WTC11 (cell line): ENCODE measurements at regions not wholly inside any gene's neighbourhood (a gene's known extent, or its start where the extent isn't known, plus 50 kb on each side); places are given as distances from the start of the nearest gene placed in this dataset.
A peak's percentile ranks its signal among the peaks of the same experiment; 100 is the strongest.

Experiments used
- ATAC-seq: fragments of 200-7000 bp; cut with Tn5 transposase; 2 replicates; pipeline ENCODE4 v1.10.0; 2021; ENCODE audit warnings: mild to moderate bottlenecking, moderate library complexity
- CTCF ChIA-PET: fragments of 300-600 bp; sonication (Branson Sonifier 250); formaldehyde crosslinking; loops from one replicate; lab custom pipeline; 2021; ENCODE audit warnings: antibody characterized with exemption; lab: Charles Lee
- POLR2A ChIA-PET: fragments of 350-600 bp; sonication (Branson Sonifier 250); formaldehyde crosslinking; loops from one replicate; lab custom pipeline; 2021; ENCODE audit warnings: antibody characterized with exemption; lab: Charles Lee
- DNase-seq: peaks from one replicate; pipeline ENCODE4 v3.0.0; 2021; ENCODE audit warnings: low spot score
- H3K27ac Mint-ChIP-seq: 2 replicates; pipeline ENCODE4 v1.8.0; 2021; ENCODE audit warnings: mixed read lengths
- H3K27me3 Mint-ChIP-seq: 2 replicates; pipeline ENCODE4 v1.8.0; 2021; ENCODE audit warnings: low read depth, mild to moderate bottlenecking, moderate library complexity, mixed read lengths
- H3K36me3 Mint-ChIP-seq: 2 replicates; pipeline ENCODE4 v1.8.0; 2021; ENCODE audit warnings: mixed read lengths
- H3K4me1 Mint-ChIP-seq: 2 replicates; pipeline ENCODE4 v1.8.0; 2022; ENCODE audit warnings: mixed read lengths
- H3K4me3 Mint-ChIP-seq: 2 replicates; pipeline ENCODE4 v1.8.0; 2021; ENCODE audit warnings: mild to moderate bottlenecking, moderate library complexity, mixed read lengths
- H3K9me3 Mint-ChIP-seq: 2 replicates; pipeline ENCODE4 v1.8.0; 2021; ENCODE audit warnings: mixed read lengths
- CTCF ChIP-seq: fragments of 200-600 bp; IDR thresholded peaks from 2 replicates; pipeline ENCODE4 v1.8.0; 2022; ENCODE audit warnings: antibody characterized with exemption
- FOXK1 ChIP-seq: sonication (generic); formaldehyde crosslinking; IDR thresholded peaks from 2 replicates; pipeline ENCODE4 v1.8.0; 2022; ENCODE audit warnings: mild to moderate bottlenecking, moderate library complexity, missing genetic modification reagents
- HMGA2 ChIP-seq: fragments of 250-450 bp; sonication (Bioruptor Pico); IDR thresholded peaks from 2 replicates; pipeline ENCODE4 v1.4.0; 2021; ENCODE audit warnings: mild to moderate bottlenecking, moderate library complexity
- TP53 ChIP-seq: sonication (generic); formaldehyde crosslinking; IDR thresholded peaks from 2 replicates; pipeline ENCODE4 v1.8.1; 2023; ENCODE audit warnings: mild to moderate bottlenecking, missing genetic modification reagents
- ZNF396 ChIP-seq: fragments of 250-450 bp; sonication (Bioruptor Pico); IDR thresholded peaks from 2 replicates; pipeline ENCODE4 v1.8.0; 2021; ENCODE audit warnings: mild to moderate bottlenecking, moderate library complexity, borderline replicate concordance

GRCh38 chr14:21725250-21725649 lies 51.6 kb upstream of the OR4E1 start:
- ChIA-PET CTCF (interaction anchor here (0.7 to 5.2 kb wide), 2 partner anchors 13 to 208 kb away, joined by 4 to 74 read pairs; no protein-coding TSS in a partner anchor), POLR2A (no interaction called here)
- Mint-ChIP-seq H3K4me1 (peaks cover 16% of the 10 kb centered on the region), H3K27ac (no peak overlapping the region), H3K36me3 (no peaks in the 10 kb centered on the region), H3K9me3 (no peaks in the 10 kb centered on the region), H3K4me3 (no peak overlapping the region), H3K27me3 (peaks cover 14% of the 10 kb centered on the region)
- DNase-seq (no peak), ATAC-seq (no peak)
- no peak for TF ChIP-seq ZNF396 (CRISPR knock-in tag)

- no peak for TF ChIP-seq HMGA2 (CRISPR knock-in tag)
- no peak for TF ChIP-seq FOXK1
- TF ChIP-seq, all 79 proteins: peak for 0
- no peak for DNase-seq
- ATAC-seq: no peak
- H3K4me1 Mint-ChIP-seq: peaks cover 7% of the 10 kb centered on the region
- no peaks in the 10 kb centered on the region for H3K9me3 Mint-ChIP-seq
- POLR2A ChIA-PET: interaction anchor here (0.6 to 1.0 kb wide), 2 partner anchors 75 to 198 kb away, joined by 3 to 4 read pairs; partner anchors contain the start of gene SALL2
- no peaks in the 10 kb centered on the region for H3K36me3 Mint-ChIP-seq
- H3K4me3 Mint-ChIP-seq: no peak overlapping the region
- H3K27ac Mint-ChIP-seq: no peak overlapping the region
- CTCF ChIA-PET: interaction anchor here (0.5 to 5.2 kb wide), 79 partner anchors 8 to 1519 kb away, joined by 3 to 74 read pairs (median 4); partner anchors contain the start of genes CHD8 and OR10G3
- peaks cover 14% of the 10 kb centered on the region for H3K27me3 Mint-ChIP-seq
Measured at GRCh38 chr14:21724090-21724973, 50.7 kb upstream of the OR4E1 start.

GRCh38 chr14:21723431-21724045 lies 49.9 kb upstream of the OR4E1 start:
- no peak overlapping the region for H3K27ac Mint-ChIP-seq
- peak; percentile 100 for ATAC-seq
- TF ChIP-seq CTCF: peak; percentile 61
- no peak for TF ChIP-seq TP53
- no peaks in the 10 kb centered on the region for H3K9me3 Mint-ChIP-seq
- peaks cover 14% of the 10 kb centered on the region for H3K27me3 Mint-ChIP-seq
- CTCF ChIA-PET: interaction anchor here (0.5 to 5.2 kb wide), 88 partner anchors 8 to 1520 kb away, joined by 3 to 74 read pairs (median 4); partner anchors contain the start of genes CHD8, OR10G3, SUPT16H and TOX4
- peaks cover 3% of the 10 kb centered on the region for H3K4me1 Mint-ChIP-seq
- POLR2A ChIA-PET: interaction anchor here (1.0 kb wide), 1 partner anchor 197 kb away, joined by 4 read pairs; the partner anchor contains the start of gene SALL2
- H3K4me3 Mint-ChIP-seq: no peak overlapping the region
- H3K36me3 Mint-ChIP-seq: no peaks in the 10 kb centered on the region
- DNase-seq: peak; percentile 84
